Left ventricle myocardium inferior (tissue), 1 donor: ENCODE measurements at regions not wholly inside any gene's neighbourhood (a gene's known extent, or its start where the extent isn't known, plus 50 kb on each side); places are given as distances from the start of the nearest gene placed in this dataset.

Experiments
- DNase-seq: peaks from one replicate; pipeline ENCODE4 v3.0.0-alpha.2; 2020
- H3K27ac ChIP-seq: fragments of 200-600 bp; replicated peaks from 2 replicates; pipeline ENCODE4 v1.8.0; 2021
- H3K27me3 ChIP-seq: fragments of 200-600 bp; 2 replicates; pipeline ENCODE4 v1.8.0; 2021; ENCODE audit warnings: low read depth
- H3K36me3 ChIP-seq: fragments of 200-600 bp; 2 replicates; pipeline ENCODE4 v1.8.0; 2021
- H3K4me1 ChIP-seq: fragments of 200-600 bp; 2 replicates; pipeline ENCODE4 v1.8.0; 2021
- H3K4me3 ChIP-seq: fragments of 200-600 bp; 2 replicates; pipeline ENCODE4 v1.8.0; 2021; ENCODE audit warnings: mild to moderate bottlenecking, moderate library complexity
- H3K9me3 ChIP-seq: fragments of 200-600 bp; replicated peaks from 2 replicates; pipeline ENCODE4 v1.8.0; 2021
- CTCF ChIP-seq: fragments of 200-600 bp; IDR thresholded peaks from 2 replicates; pipeline ENCODE4 v1.8.0; 2021; ENCODE audit warnings: antibody characterized with exemption, mild to moderate bottlenecking, borderline replicate concordance
- intact Hi-C: fragments of 100-400 bp; cut with micrococcal nuclease; formaldehyde crosslinking; loops from one replicate; pipeline ENCODE4 v1.11.0; 2022
- donor health status: DM: no; HTN: yes; CAD: no; lungs with severe emphysema.

GRCh38 chr10:29710128-29710527, 75.4 kb upstream of the SVIL start:
- Histone ChIP-seq H3K4me1 (peaks cover 2% of the 10 kb centered on the region), H3K27me3 (no peaks in the 10 kb centered on the region), H3K9me3 (no peaks in the 10 kb centered on the region), H3K27ac (no peak overlapping the region), H3K4me3 (no peak overlapping the region), H3K36me3 (no peaks in the 10 kb centered on the region)
- no peak for TF ChIP-seq CTCF
- intact Hi-C loops, result no loop called here
- no peak for DNase-seq

GRCh38 chr10:29709484-29710002, 74.8 kb upstream of the SVIL start:
- intact Hi-C loops, result no loop called here

GRCh38 chr10:29703271-29703670, 68.5 kb upstream of the SVIL start:
- H3K27me3 ChIP-seq, result no peaks in the 10 kb centered on the region
- H3K4me1 ChIP-seq, result peaks cover 19% of the 10 kb centered on the region
- TF ChIP-seq CTCF, result no peak
- no peak overlapping the region for H3K4me3 ChIP-seq
- DNase-seq, result no peak
- no peak overlapping the region for H3K27ac ChIP-seq
- no peaks in the 10 kb centered on the region for H3K9me3 ChIP-seq
- intact Hi-C loops, result no loop called here
- H3K36me3 ChIP-seq, result no peaks in the 10 kb centered on the region

More at GRCh38 chr10:29709484-29710002, 74.8 kb upstream of the SVIL start:
- no peak for DNase-seq
- Histone ChIP-seq H3K4me3 (no peak overlapping the region), H3K36me3 (no peaks in the 10 kb centered on the region), H3K27me3 (no peaks in the 10 kb centered on the region), H3K4me1 (peaks cover 2% of the 10 kb centered on the region), H3K27ac (no peak overlapping the region), H3K9me3 (no peaks in the 10 kb centered on the region)
- TF ChIP-seq CTCF, result no peak

GRCh38 chr10:29702273-29703164, 67.7 kb upstream of the SVIL start:
- Histone ChIP-seq H3K9me3 (no peaks in the 10 kb centered on the region), H3K36me3 (no peaks in the 10 kb centered on the region), H3K27ac (no peak overlapping the region), H3K27me3 (no peaks in the 10 kb centered on the region), H3K4me1 (peaks cover 19% of the 10 kb centered on the region), H3K4me3 (no peak overlapping the region)
- no peak for TF ChIP-seq CTCF
- intact Hi-C loops, result no loop called here
- DNase-seq, result no peak

- Histone ChIP-seq H3K36me3 (no peaks in the 10 kb centered on the region), H3K4me3 (no peak overlapping the region), H3K9me3 (no peaks in the 10 kb centered on the region), H3K27me3 (no peaks in the 10 kb centered on the region), H3K4me1 (peaks cover 19% of the 10 kb centered on the region), H3K27ac (no peak overlapping the region)
- intact Hi-C loops, result no loop called here
- DNase-seq, result no peak
- TF ChIP-seq CTCF, result no peak
Observed at GRCh38 chr10:29701306-29701705, 66.5 kb upstream of the SVIL start.
